ENCODE measurements at regions not wholly inside any gene's neighbourhood (a gene's known extent, or its start where the extent isn't known, plus 50 kb on each side); places are given as distances from the start of the nearest gene placed in this dataset.

DNA sequence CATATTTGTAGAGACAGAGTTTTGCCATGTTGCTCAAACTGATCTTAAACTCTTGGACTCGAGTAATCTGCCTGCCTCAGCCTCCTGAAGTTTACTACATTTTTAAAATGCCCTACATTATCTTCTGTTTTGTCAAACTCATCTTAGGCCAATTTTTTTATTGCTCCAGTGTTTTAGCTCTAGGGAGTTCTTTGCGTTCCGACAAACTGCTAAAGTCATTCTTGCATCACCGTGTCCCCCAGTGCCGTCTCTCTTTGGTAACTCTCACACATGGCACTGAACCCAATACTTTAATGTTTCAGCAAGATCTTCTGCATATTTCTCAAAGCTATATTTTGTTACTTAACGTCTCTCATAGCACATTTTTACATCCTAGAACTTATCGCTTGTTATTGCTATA, 440.9 kb upstream of the NRXN1 start:
- TF ChIP-seq CTCF (IDR thresholded peaks at IDR 0.05; ENCODE audit: poor library complexity) (no peak), EZH2phosphoT487 (IDR thresholded peaks at IDR 0.05; ENCODE audit: low read depth, severe bottlenecking, unreplicated experiment) (no peak), EZH2 (IDR thresholded peaks at IDR 0.05; ENCODE audit: borderline replicate concordance) (no peak)
